ENCODE measurements at regions not wholly inside any gene's neighbourhood (a gene's known extent, or its start where the extent isn't known, plus 50 kb on each side); places are given as distances from the start of the nearest gene placed in this dataset.

- Mint-ChIP-seq H3K27ac (ENCODE audit: unreplicated experiment) (no peak overlapping the region), H3K4me3 (ENCODE audit: low read depth, unreplicated experiment) (no peak overlapping the region), H3K9me3 (ENCODE audit: low read depth, unreplicated experiment) (peaks cover 9% of the 10 kb centered on the region), H3K27me3 (ENCODE audit: unreplicated experiment) (no peaks in the 10 kb centered on the region), H3K36me3 (ENCODE audit: insufficient read depth, unreplicated experiment) (no peaks in the 10 kb centered on the region), H3K4me1 (ENCODE audit: low read depth, unreplicated experiment) (no peaks in the 10 kb centered on the region)
- BruUV-seq (replicated peaks): no TSS peak
- intact Hi-C loops (cut with micrococcal nuclease; ENCODE audit: unreplicated experiment): no loop called here
- no peak for DNase-seq
- TF ChIP-seq, protein P1, sequence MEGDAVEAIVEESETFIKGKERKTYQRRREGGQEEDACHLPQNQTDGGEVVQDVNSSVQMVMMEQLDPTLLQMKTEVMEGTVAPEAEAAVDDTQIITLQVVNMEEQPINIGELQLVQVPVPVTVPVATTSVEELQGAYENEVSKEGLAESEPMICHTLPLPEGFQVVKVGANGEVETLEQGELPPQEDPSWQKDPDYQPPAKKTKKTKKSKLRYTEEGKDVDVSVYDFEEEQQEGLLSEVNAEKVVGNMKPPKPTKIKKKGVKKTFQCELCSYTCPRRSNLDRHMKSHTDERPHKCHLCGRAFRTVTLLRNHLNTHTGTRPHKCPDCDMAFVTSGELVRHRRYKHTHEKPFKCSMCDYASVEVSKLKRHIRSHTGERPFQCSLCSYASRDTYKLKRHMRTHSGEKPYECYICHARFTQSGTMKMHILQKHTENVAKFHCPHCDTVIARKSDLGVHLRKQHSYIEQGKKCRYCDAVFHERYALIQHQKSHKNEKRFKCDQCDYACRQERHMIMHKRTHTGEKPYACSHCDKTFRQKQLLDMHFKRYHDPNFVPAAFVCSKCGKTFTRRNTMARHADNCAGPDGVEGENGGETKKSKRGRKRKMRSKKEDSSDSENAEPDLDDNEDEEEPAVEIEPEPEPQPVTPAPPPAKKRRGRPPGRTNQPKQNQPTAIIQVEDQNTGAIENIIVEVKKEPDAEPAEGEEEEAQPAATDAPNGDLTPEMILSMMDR (IDR thresholded peaks at IDR 0.05; ENCODE audit: unreplicated experiment): no peak
- CTCF ChIA-PET: interaction anchor here (0.5 kb wide), 1 partner anchor 85 kb away, joined by 4 read pairs; no protein-coding TSS in a partner anchor
Observed at GRCh38 chr9:115980502-115980901, 173.1 kb upstream of the PAPPA start.

- H3K27me3 Mint-ChIP-seq (ENCODE audit: unreplicated experiment): no peaks in the 10 kb centered on the region
- no peak overlapping the region for H3K4me3 Mint-ChIP-seq (ENCODE audit: low read depth, unreplicated experiment)
- CTCF ChIA-PET: no interaction called here
Observed at GRCh38 chr9:115980976-115981375, 172.6 kb upstream of the PAPPA start.

DNA sequence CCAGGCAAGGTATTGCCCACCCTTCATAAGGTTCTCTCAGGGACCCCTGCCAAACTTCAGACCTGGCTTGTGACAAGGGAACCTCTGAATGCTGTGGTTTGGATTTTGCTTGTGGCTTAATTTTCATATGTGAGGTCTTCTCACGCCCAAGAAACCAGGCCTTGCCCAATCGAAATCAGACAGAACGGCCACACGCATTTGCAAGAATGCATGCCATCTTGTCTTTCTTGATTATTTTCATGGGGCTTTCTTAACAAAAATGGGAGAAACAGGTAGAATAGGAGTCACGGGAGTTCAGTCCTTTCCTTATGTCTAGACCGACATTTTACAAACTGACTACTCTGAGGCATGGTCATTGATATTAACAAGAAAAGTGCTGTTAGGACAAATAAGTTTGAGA, 170.2 kb upstream of the PAPPA start:
- intact Hi-C loops (cut with micrococcal nuclease; ENCODE audit: unreplicated experiment): no loop called here
- H3K27me3 Mint-ChIP-seq (ENCODE audit: unreplicated experiment): no peaks in the 10 kb centered on the region
- no peak overlapping the region for H3K4me3 Mint-ChIP-seq (ENCODE audit: low read depth, unreplicated experiment)
- BruUV-seq (replicated peaks): no TSS peak
- no peaks in the 10 kb centered on the region for H3K4me1 Mint-ChIP-seq (ENCODE audit: low read depth, unreplicated experiment)
- CTCF ChIA-PET: no interaction called here
- H3K9me3 Mint-ChIP-seq (ENCODE audit: low read depth, unreplicated experiment): peaks cover 9% of the 10 kb centered on the region
- H3K27ac Mint-ChIP-seq (ENCODE audit: unreplicated experiment): no peak overlapping the region
- TF ChIP-seq, protein P1 (IDR thresholded peaks at IDR 0.05; ENCODE audit: unreplicated experiment): no peak
- no peak for DNase-seq
- H3K36me3 Mint-ChIP-seq (ENCODE audit: insufficient read depth, unreplicated experiment): no peaks in the 10 kb centered on the region

More at GRCh38 chr9:115980976-115981375, 172.6 kb upstream of the PAPPA start:
- Mint-ChIP-seq H3K4me1 (ENCODE audit: low read depth, unreplicated experiment) (no peaks in the 10 kb centered on the region), H3K27ac (ENCODE audit: unreplicated experiment) (no peak overlapping the region), H3K9me3 (ENCODE audit: low read depth, unreplicated experiment) (peaks cover 9% of the 10 kb centered on the region), H3K36me3 (ENCODE audit: insufficient read depth, unreplicated experiment) (no peaks in the 10 kb centered on the region)
- TF ChIP-seq, protein P1 (IDR thresholded peaks at IDR 0.05; ENCODE audit: unreplicated experiment): no peak
- intact Hi-C loops (cut with micrococcal nuclease; ENCODE audit: unreplicated experiment): no loop called here
- no TSS peak for BruUV-seq (replicated peaks)
- DNase-seq: no peak

GRCh38 chr9:115985657-115986056, 167.9 kb upstream of the PAPPA start:
- no peak for DNase-seq
- Mint-ChIP-seq H3K9me3 (ENCODE audit: low read depth, unreplicated experiment) (peaks cover 7% of the 10 kb centered on the region), H3K36me3 (ENCODE audit: insufficient read depth, unreplicated experiment) (no peaks in the 10 kb centered on the region), H3K4me3 (ENCODE audit: low read depth, unreplicated experiment) (no peak overlapping the region), H3K27me3 (ENCODE audit: unreplicated experiment) (no peaks in the 10 kb centered on the region), H3K4me1 (ENCODE audit: low read depth, unreplicated experiment) (no peaks in the 10 kb centered on the region), H3K27ac (ENCODE audit: unreplicated experiment) (no peak overlapping the region)
- CTCF ChIA-PET: no interaction called here
- TF ChIP-seq, protein P1 (IDR thresholded peaks at IDR 0.05; ENCODE audit: unreplicated experiment): no peak
- BruUV-seq (replicated peaks): no TSS peak
- intact Hi-C loops (cut with micrococcal nuclease; ENCODE audit: unreplicated experiment): no loop called here

All from Calu3 (cell line).